GM12892 (cell line): ENCODE measurements at regions not wholly inside any gene's neighbourhood (a gene's known extent, or its start where the extent isn't known, plus 50 kb on each side); places are given as distances from the start of the nearest gene placed in this dataset.

ENCODE experiments used
- POLR2A ChIP-seq: IDR thresholded peaks from 2 replicates; pipeline ENCODE4 v1.6.1; 2011; ENCODE audit warnings: low read depth, low read length, control low read depth
- TAF1 ChIP-seq: IDR thresholded peaks from 2 replicates; pipeline ENCODE4 v1.6.1; 2011; ENCODE audit warnings: low read depth, mild to moderate bottlenecking, control low read depth, low read length, borderline replicate concordance

DNA sequence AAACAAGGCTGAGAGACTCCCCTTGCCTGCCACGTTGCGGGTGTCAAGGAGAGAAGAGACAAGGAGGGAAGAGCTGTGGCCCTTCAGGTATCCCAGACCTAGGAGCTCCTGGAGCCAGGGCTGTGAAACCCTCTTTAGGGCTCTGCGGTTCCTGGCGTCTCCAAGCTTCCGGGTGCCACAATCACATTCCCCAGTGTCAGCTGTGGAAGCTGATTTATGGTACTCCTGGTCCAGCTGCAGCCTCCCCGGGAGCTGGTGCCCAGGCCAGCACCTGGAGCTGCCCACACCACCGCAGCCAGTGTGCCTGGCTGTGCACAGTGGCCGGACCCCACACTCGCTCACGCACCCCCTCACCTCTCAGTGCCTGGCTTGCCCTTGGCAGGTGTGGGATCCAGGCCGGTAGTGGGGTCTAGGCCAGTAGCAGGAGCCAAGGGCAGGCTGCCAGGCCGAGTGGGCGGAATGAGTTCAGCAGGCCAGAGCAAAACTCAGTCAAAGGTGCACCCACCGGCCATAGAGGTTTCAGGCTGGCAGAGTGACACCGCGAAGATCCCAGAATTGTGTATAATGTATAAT, 58.9 kb upstream of the L3MBTL3 start:
- TF ChIP-seq POLR2A = no peak
- TF ChIP-seq TAF1 = no peak
